ENCODE measurements at regions not wholly inside any gene's neighbourhood (a gene's known extent, or its start where the extent isn't known, plus 50 kb on each side); places are given as distances from the start of the nearest gene placed in this dataset.

DNA sequence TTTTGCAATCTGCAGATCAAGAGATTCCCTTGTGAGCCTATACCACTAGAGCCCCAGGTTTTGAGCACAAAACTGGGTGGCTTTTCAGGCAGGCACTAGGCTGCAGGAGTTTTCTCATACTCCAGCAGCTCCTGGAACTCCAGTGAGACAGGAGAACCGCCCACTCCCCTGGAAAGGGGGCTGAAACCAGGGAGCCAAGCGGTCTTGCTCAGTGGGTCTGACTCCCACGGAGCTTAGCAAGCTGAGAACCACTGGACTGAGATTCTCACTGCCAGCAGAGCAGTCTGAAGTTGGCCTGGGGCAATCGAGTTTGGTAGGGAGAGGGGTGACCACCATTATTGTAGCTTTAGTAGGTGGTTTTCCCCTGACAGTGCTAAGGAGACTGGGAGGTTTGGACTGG is 313.8 kb upstream of the TEX13C start:
- Histone ChIP-seq H3K9ac (ENCODE audit: insufficient read depth, low read length) (no peak overlapping the region), H3K4me2 (ENCODE audit: extremely low read depth, insufficient read depth, low read length) (no peak overlapping the region), H3K36me3 (ENCODE audit: control insufficient read depth, insufficient read depth, low read length) (no peaks in the 10 kb centered on the region), H2AFZ (ENCODE audit: low read length) (no peak overlapping the region), H3K27ac (ENCODE audit: insufficient read depth, low read length) (no peak overlapping the region), H4K20me1 (ENCODE audit: control insufficient read depth, extremely low read depth, insufficient read depth, low read length) (no peaks in the 10 kb centered on the region), H3K4me1 (ENCODE audit: control insufficient read depth, extremely low read depth, insufficient read depth, low read length) (no peaks in the 10 kb centered on the region), H3K4me3 (replicated peaks in 1 of 4; ENCODE audit: control extremely low read depth in 1 of 4, insufficient read depth in 1 of 4, low read depth in 3 of 4, low read length in 4 of 4) (no peak overlapping the region), H3K9me3 (ENCODE audit: control insufficient read depth, insufficient read depth, low read depth, low read length) (no peaks in the 10 kb centered on the region), H3K79me2 (ENCODE audit: control insufficient read depth, insufficient read depth, low read length) (no peaks in the 10 kb centered on the region), H3K27me3 (ENCODE audit: control insufficient read depth, insufficient read depth, low read length) (no peaks in the 10 kb centered on the region)
- no peak for TF ChIP-seq EZH2 (IDR thresholded peaks at IDR 0.05; ENCODE audit: low read length, missing control alignments)
- TF ChIP-seq, protein P1, sequence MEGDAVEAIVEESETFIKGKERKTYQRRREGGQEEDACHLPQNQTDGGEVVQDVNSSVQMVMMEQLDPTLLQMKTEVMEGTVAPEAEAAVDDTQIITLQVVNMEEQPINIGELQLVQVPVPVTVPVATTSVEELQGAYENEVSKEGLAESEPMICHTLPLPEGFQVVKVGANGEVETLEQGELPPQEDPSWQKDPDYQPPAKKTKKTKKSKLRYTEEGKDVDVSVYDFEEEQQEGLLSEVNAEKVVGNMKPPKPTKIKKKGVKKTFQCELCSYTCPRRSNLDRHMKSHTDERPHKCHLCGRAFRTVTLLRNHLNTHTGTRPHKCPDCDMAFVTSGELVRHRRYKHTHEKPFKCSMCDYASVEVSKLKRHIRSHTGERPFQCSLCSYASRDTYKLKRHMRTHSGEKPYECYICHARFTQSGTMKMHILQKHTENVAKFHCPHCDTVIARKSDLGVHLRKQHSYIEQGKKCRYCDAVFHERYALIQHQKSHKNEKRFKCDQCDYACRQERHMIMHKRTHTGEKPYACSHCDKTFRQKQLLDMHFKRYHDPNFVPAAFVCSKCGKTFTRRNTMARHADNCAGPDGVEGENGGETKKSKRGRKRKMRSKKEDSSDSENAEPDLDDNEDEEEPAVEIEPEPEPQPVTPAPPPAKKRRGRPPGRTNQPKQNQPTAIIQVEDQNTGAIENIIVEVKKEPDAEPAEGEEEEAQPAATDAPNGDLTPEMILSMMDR (conservative IDR thresholded peaks at IDR 0.05 in 1 of 2, IDR thresholded peaks at IDR 0.05 in 1 of 2; ENCODE audit: low read depth in 1 of 2, low read length in 2 of 2) = no peak
- no peak for DNase-seq (ENCODE audit: low read depth in 2 of 2)

DNA sequence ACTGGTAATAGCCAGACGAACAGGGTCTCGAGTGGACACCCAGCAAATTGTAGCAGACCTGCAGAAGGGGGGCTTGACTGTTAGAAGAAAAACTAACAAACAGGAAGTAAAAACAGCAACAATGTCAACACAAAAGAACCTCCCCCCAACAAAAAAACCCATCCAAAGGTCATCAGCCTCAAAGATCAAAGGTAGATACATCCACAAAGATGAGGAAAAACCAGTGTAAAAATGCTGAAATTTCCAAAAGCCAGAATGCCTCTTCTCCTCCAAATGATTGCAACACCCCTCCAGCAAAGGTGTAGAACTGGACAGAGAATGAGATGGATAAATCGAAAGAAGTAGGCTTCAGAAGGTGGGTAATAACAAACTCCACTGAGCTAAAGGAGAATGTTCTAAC is 313.0 kb upstream of the TEX13C start:
- H3K27me3 ChIP-seq (ENCODE audit: control insufficient read depth, insufficient read depth, low read length) = no peaks in the 10 kb centered on the region
- no peak for DNase-seq (ENCODE audit: low read depth in 2 of 2)
- no peak overlapping the region for H3K27ac ChIP-seq (ENCODE audit: insufficient read depth, low read length)
- no peaks in the 10 kb centered on the region for H3K4me1 ChIP-seq (ENCODE audit: control insufficient read depth, extremely low read depth, insufficient read depth, low read length)
- no peak overlapping the region for H3K4me3 ChIP-seq (replicated peaks in 1 of 4; ENCODE audit: control extremely low read depth in 1 of 4, insufficient read depth in 1 of 4, low read depth in 3 of 4, low read length in 4 of 4)
- H3K4me2 ChIP-seq (ENCODE audit: extremely low read depth, insufficient read depth, low read length) = no peak overlapping the region
- TF ChIP-seq, protein P1 (conservative IDR thresholded peaks at IDR 0.05 in 1 of 2, IDR thresholded peaks at IDR 0.05 in 1 of 2; ENCODE audit: low read depth in 1 of 2, low read length in 2 of 2) = no peak
- TF ChIP-seq EZH2 (IDR thresholded peaks at IDR 0.05; ENCODE audit: low read length, missing control alignments) = no peak
- no peaks in the 10 kb centered on the region for H3K79me2 ChIP-seq (ENCODE audit: control insufficient read depth, insufficient read depth, low read length)
- no peak overlapping the region for H3K9ac ChIP-seq (ENCODE audit: insufficient read depth, low read length)
- H3K36me3 ChIP-seq (ENCODE audit: control insufficient read depth, insufficient read depth, low read length) = no peaks in the 10 kb centered on the region
- no peaks in the 10 kb centered on the region for H4K20me1 ChIP-seq (ENCODE audit: control insufficient read depth, extremely low read depth, insufficient read depth, low read length)
- H3K9me3 ChIP-seq (ENCODE audit: control insufficient read depth, insufficient read depth, low read depth, low read length) = no peaks in the 10 kb centered on the region
- H2AFZ ChIP-seq (ENCODE audit: low read length) = no peak overlapping the region

DNA sequence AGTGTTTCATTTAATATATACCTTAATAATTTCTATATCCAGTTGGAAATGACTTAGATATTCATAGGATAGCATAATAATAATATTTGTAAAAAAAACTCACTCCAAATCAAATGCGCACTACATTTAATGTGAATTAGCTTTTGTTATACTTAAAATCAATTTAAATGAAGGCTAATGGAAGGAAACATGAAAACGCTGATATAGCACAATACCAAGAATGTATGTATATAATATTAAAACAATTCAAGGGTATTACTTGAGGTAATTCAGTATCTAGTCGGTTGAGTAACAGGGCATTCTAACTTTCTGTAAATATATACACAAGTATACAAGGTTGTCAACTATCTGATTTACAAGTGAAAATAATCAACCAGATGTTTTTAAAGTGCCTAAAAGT is 307.1 kb upstream of the TEX13C start:
- Histone ChIP-seq H3K4me2 (ENCODE audit: extremely low read depth, insufficient read depth, low read length) (no peak overlapping the region), H3K9ac (ENCODE audit: insufficient read depth, low read length) (no peak overlapping the region), H3K79me2 (ENCODE audit: control insufficient read depth, insufficient read depth, low read length) (no peaks in the 10 kb centered on the region), H3K4me1 (ENCODE audit: control insufficient read depth, extremely low read depth, insufficient read depth, low read length) (no peaks in the 10 kb centered on the region), H4K20me1 (ENCODE audit: control insufficient read depth, extremely low read depth, insufficient read depth, low read length) (no peaks in the 10 kb centered on the region), H2AFZ (ENCODE audit: low read length) (no peak overlapping the region), H3K36me3 (ENCODE audit: control insufficient read depth, insufficient read depth, low read length) (no peaks in the 10 kb centered on the region), H3K9me3 (ENCODE audit: control insufficient read depth, insufficient read depth, low read depth, low read length) (no peaks in the 10 kb centered on the region), H3K27ac (ENCODE audit: insufficient read depth, low read length) (no peak overlapping the region), H3K27me3 (ENCODE audit: control insufficient read depth, insufficient read depth, low read length) (no peaks in the 10 kb centered on the region), H3K4me3 (replicated peaks in 1 of 4; ENCODE audit: control extremely low read depth in 1 of 4, insufficient read depth in 1 of 4, low read depth in 3 of 4, low read length in 4 of 4) (no peak overlapping the region)
- TF ChIP-seq, protein P1 (conservative IDR thresholded peaks at IDR 0.05 in 1 of 2, IDR thresholded peaks at IDR 0.05 in 1 of 2; ENCODE audit: low read depth in 1 of 2, low read length in 2 of 2) = no peak
- no peak for TF ChIP-seq EZH2 (IDR thresholded peaks at IDR 0.05; ENCODE audit: low read length, missing control alignments)
- DNase-seq (ENCODE audit: low read depth in 2 of 2) = no peak

Measured in fibroblast of lung (primary cell).